WTC11 (cell line): ENCODE measurements at regions not wholly inside any gene's neighbourhood (a gene's known extent, or its start where the extent isn't known, plus 50 kb on each side); places are given as distances from the start of the nearest gene placed in this dataset.

ENCODE experiments used
- ATAC-seq: fragments of 200-7000 bp; cut with Tn5 transposase; 2 replicates; pipeline ENCODE4 v1.10.0; 2021; ENCODE audit warnings: mild to moderate bottlenecking, moderate library complexity
- CTCF ChIA-PET: fragments of 300-600 bp; sonication (Branson Sonifier 250); formaldehyde crosslinking; loops from one replicate; lab custom pipeline; 2021; ENCODE audit warnings: antibody characterized with exemption; lab: Charles Lee
- POLR2A ChIA-PET: fragments of 350-600 bp; sonication (Branson Sonifier 250); formaldehyde crosslinking; loops from one replicate; lab custom pipeline; 2021; ENCODE audit warnings: antibody characterized with exemption; lab: Charles Lee
- DNase-seq: peaks from one replicate; pipeline ENCODE4 v3.0.0; 2021; ENCODE audit warnings: low spot score
- H3K27ac Mint-ChIP-seq: 2 replicates; pipeline ENCODE4 v1.8.0; 2021; ENCODE audit warnings: mixed read lengths
- H3K27me3 Mint-ChIP-seq: 2 replicates; pipeline ENCODE4 v1.8.0; 2021; ENCODE audit warnings: low read depth, mild to moderate bottlenecking, moderate library complexity, mixed read lengths
- H3K36me3 Mint-ChIP-seq: 2 replicates; pipeline ENCODE4 v1.8.0; 2021; ENCODE audit warnings: mixed read lengths
- H3K4me1 Mint-ChIP-seq: 2 replicates; pipeline ENCODE4 v1.8.0; 2022; ENCODE audit warnings: mixed read lengths
- H3K4me3 Mint-ChIP-seq: 2 replicates; pipeline ENCODE4 v1.8.0; 2021; ENCODE audit warnings: mild to moderate bottlenecking, moderate library complexity, mixed read lengths
- H3K9me3 Mint-ChIP-seq: 2 replicates; pipeline ENCODE4 v1.8.0; 2021; ENCODE audit warnings: mixed read lengths
- ARID4B ChIP-seq: sonication (generic); formaldehyde crosslinking; IDR thresholded peaks from 2 replicates; pipeline ENCODE4 v1.8.0; 2023; ENCODE audit warnings: missing genetic modification reagents, mild to moderate bottlenecking, borderline replicate concordance
- E2F5 ChIP-seq: sonication (generic); formaldehyde crosslinking; IDR thresholded peaks from 2 replicates; pipeline ENCODE4 v1.8.1; 2022; ENCODE audit warnings: mild to moderate bottlenecking, moderate library complexity, missing genetic modification reagents
- ESRRA ChIP-seq: sonication (generic); formaldehyde crosslinking; IDR thresholded peaks from 2 replicates; pipeline ENCODE4 v1.8.1; 2022; ENCODE audit warnings: mild to moderate bottlenecking, missing genetic modification reagents, borderline replicate concordance
- FOXP4 ChIP-seq: sonication (generic); formaldehyde crosslinking; IDR thresholded peaks from 2 replicates; pipeline ENCODE4 v1.8.0; 2022; ENCODE audit warnings: mild to moderate bottlenecking, missing genetic modification reagents
- GABPB1 ChIP-seq: sonication (generic); formaldehyde crosslinking; IDR thresholded peaks from 2 replicates; pipeline ENCODE4 v1.8.1; 2023; ENCODE audit warnings: mild to moderate bottlenecking, missing genetic modification reagents
- JAZF1 ChIP-seq: fragments of 250-450 bp; sonication (Bioruptor Pico); IDR thresholded peaks from 2 replicates; pipeline ENCODE4 v1.9.0; 2021; ENCODE audit warnings: moderate library complexity, mild to moderate bottlenecking, inconsistent platforms
- MYBL2 ChIP-seq: sonication (generic); formaldehyde crosslinking; IDR thresholded peaks from 2 replicates; pipeline ENCODE4 v1.8.1; 2023; ENCODE audit warnings: mild to moderate bottlenecking, moderate library complexity, missing genetic modification reagents
- NR1H2 ChIP-seq: sonication (generic); formaldehyde crosslinking; IDR thresholded peaks from 2 replicates; pipeline ENCODE4 v1.9.0; 2021; ENCODE audit warnings: mild to moderate bottlenecking, moderate library complexity, missing genetic modification reagents
- OVOL2 ChIP-seq: fragments of 250-450 bp; sonication (Bioruptor Pico); IDR thresholded peaks from 2 replicates; pipeline ENCODE4 v1.9.0; 2021; ENCODE audit warnings: mild to moderate bottlenecking, borderline replicate concordance
- RELA ChIP-seq: sonication (generic); formaldehyde crosslinking; IDR thresholded peaks from 2 replicates; pipeline ENCODE4 v1.8.1; 2022; ENCODE audit warnings: missing genetic modification reagents, mild to moderate bottlenecking, borderline replicate concordance
- TCF7 ChIP-seq: sonication (generic); formaldehyde crosslinking; IDR thresholded peaks from 2 replicates; pipeline ENCODE4 v1.8.0; 2022; ENCODE audit warnings: mild to moderate bottlenecking, low read depth, missing genetic modification reagents, moderate library complexity
- ZBTB21 ChIP-seq: sonication (generic); formaldehyde crosslinking; IDR thresholded peaks from 2 replicates; pipeline ENCODE4 v1.8.1; 2023; ENCODE audit warnings: mild to moderate bottlenecking, missing genetic modification reagents, borderline replicate concordance
- ZNF121 ChIP-seq: sonication (generic); formaldehyde crosslinking; IDR thresholded peaks from 2 replicates; pipeline ENCODE4 v1.8.0; 2023; ENCODE audit warnings: missing genetic modification reagents
- ZNF219 ChIP-seq: sonication (generic); formaldehyde crosslinking; IDR thresholded peaks from 2 replicates; pipeline ENCODE4 v1.8.0; 2023; ENCODE audit warnings: missing genetic modification reagents, mild to moderate bottlenecking, borderline replicate concordance
- ZNF232 ChIP-seq: sonication (generic); formaldehyde crosslinking; IDR thresholded peaks from 2 replicates; pipeline ENCODE4 v1.8.0; 2022; ENCODE audit warnings: mild to moderate bottlenecking, missing genetic modification reagents
- ZNF281 ChIP-seq: sonication (generic); formaldehyde crosslinking; IDR thresholded peaks from 2 replicates; pipeline ENCODE4 v1.8.0; 2023; ENCODE audit warnings: mild to moderate bottlenecking, missing genetic modification reagents
- ZNF396 ChIP-seq: fragments of 250-450 bp; sonication (Bioruptor Pico); IDR thresholded peaks from 2 replicates; pipeline ENCODE4 v1.8.0; 2021; ENCODE audit warnings: mild to moderate bottlenecking, moderate library complexity, borderline replicate concordance
- ZSCAN18 ChIP-seq: fragments of 250-450 bp; sonication (Bioruptor Pico); IDR thresholded peaks from 2 replicates; pipeline ENCODE4 v2.1.2; 2022; ENCODE audit warnings: mild to moderate bottlenecking, moderate library complexity

- peaks cover 23% of the 10 kb centered on the region for H3K9me3 Mint-ChIP-seq
- peaks cover 6% of the 10 kb centered on the region for H3K36me3 Mint-ChIP-seq
- DNase-seq = no peak
- POLR2A ChIA-PET = no interaction called here
- CTCF ChIA-PET = no interaction called here
- no peak overlapping the region for H3K27ac Mint-ChIP-seq
- no peak for ATAC-seq
- peaks cover 3% of the 10 kb centered on the region; the same call in 1 of the 2 replicates for H3K4me1 Mint-ChIP-seq
- TF ChIP-seq FOXP4 = no peak
- TF ChIP-seq ESRRA = no peak
- TF ChIP-seq RELA (CRISPR knock-in tag) = no peak
- no peak for TF ChIP-seq ZBTB21 (CRISPR knock-in tag)
- no peak for TF ChIP-seq ZNF396 (CRISPR knock-in tag)
- TF ChIP-seq ZNF121 = no peak
- no peak for TF ChIP-seq ARID4B
- TF ChIP-seq ZNF232 = no peak
- no peak for TF ChIP-seq ZNF281 (CRISPR knock-in tag)
- no peak for TF ChIP-seq ZNF219
- no peak for TF ChIP-seq NR1H2 (CRISPR knock-in tag)
- no peak for TF ChIP-seq GABPB1 (CRISPR knock-in tag)
- no peak for TF ChIP-seq JAZF1 (CRISPR knock-in tag)
- TF ChIP-seq MYBL2 = no peak
- no peak for TF ChIP-seq OVOL2 (CRISPR knock-in tag)
- TF ChIP-seq ZSCAN18 (CRISPR knock-in tag) = no peak
- no peak for TF ChIP-seq TCF7 (CRISPR knock-in tag)
- TF ChIP-seq E2F5 (CRISPR knock-in tag) = no peak
- H3K27me3 Mint-ChIP-seq = peaks cover 4% of the 10 kb centered on the region; the same call in 1 of the 2 replicates
- H3K4me3 Mint-ChIP-seq = no peak overlapping the region
These were observed 53.2 kb upstream of the FTH1 start for GRCh38 chr11:62020661-62021060.
